ENCODE measurements at regions not wholly inside any gene's neighbourhood (a gene's known extent, or its start where the extent isn't known, plus 50 kb on each side); places are given as distances from the start of the nearest gene placed in this dataset.

DNA sequence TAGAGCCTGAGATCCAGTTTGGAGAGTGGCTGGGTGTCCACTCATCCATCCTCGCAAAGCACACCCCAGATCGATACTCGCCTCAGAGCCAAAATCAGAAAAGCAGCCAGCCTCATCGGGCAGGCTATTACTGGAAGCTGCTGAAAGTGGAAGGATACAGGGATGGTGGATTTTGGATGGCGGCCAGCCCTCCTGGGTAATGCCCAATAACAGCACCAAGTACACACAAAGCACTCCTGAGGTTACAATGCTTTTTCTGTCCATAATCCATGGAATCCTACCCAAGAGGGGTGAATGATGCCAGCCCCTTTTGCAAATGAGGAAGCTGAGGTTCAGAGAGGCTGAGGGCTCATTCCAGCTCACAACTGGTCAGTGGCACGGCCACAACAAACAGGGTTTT is 93.1 kb upstream of the SLC6A11 start:
- H3K9me3 Mint-ChIP-seq (ENCODE audit: unreplicated experiment), result no peaks in the 10 kb centered on the region
- H3K36me3 Mint-ChIP-seq (ENCODE audit: low read depth, unreplicated experiment), result no peaks in the 10 kb centered on the region
- peaks cover 3% of the 10 kb centered on the region for H3K4me1 Mint-ChIP-seq (ENCODE audit: unreplicated experiment)
- TF ChIP-seq, protein P1, sequence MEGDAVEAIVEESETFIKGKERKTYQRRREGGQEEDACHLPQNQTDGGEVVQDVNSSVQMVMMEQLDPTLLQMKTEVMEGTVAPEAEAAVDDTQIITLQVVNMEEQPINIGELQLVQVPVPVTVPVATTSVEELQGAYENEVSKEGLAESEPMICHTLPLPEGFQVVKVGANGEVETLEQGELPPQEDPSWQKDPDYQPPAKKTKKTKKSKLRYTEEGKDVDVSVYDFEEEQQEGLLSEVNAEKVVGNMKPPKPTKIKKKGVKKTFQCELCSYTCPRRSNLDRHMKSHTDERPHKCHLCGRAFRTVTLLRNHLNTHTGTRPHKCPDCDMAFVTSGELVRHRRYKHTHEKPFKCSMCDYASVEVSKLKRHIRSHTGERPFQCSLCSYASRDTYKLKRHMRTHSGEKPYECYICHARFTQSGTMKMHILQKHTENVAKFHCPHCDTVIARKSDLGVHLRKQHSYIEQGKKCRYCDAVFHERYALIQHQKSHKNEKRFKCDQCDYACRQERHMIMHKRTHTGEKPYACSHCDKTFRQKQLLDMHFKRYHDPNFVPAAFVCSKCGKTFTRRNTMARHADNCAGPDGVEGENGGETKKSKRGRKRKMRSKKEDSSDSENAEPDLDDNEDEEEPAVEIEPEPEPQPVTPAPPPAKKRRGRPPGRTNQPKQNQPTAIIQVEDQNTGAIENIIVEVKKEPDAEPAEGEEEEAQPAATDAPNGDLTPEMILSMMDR (IDR thresholded peaks at IDR 0.05; ENCODE audit: unreplicated experiment), result no peak
- H3K4me3 Mint-ChIP-seq (ENCODE audit: unreplicated experiment), result no peak overlapping the region
- no peak for DNase-seq (ENCODE audit: low spot score)
- no peak overlapping the region for H3K27ac Mint-ChIP-seq (ENCODE audit: unreplicated experiment)
- peaks cover 1% of the 10 kb centered on the region for H3K27me3 Mint-ChIP-seq (ENCODE audit: unreplicated experiment)

DNA sequence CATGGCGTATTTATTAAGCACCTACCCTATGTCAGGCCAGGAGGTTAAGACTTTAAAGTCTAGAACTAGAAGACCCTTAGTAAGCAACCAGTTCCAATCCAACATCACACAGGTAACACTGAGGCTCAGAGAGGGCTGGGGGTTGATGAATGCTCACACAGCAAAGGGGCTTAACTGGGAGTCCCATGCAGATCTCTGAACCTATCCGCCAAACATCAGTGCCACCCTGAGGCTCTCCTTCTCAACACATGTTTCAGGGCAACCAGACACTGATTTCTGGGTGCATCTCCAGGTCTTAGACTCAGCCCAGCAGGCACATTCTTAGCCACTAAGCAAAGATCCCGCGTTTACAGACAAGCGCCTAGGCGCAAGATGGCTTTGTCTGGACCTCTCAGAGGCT is 92.0 kb upstream of the SLC6A11 start:
- no peak for DNase-seq (ENCODE audit: low spot score)
- H3K4me3 Mint-ChIP-seq (ENCODE audit: unreplicated experiment), result no peak overlapping the region
- TF ChIP-seq, protein P1 (IDR thresholded peaks at IDR 0.05; ENCODE audit: unreplicated experiment), result no peak
- H3K27ac Mint-ChIP-seq (ENCODE audit: unreplicated experiment), result no peak overlapping the region
- peaks cover 4% of the 10 kb centered on the region for H3K4me1 Mint-ChIP-seq (ENCODE audit: unreplicated experiment)
- H3K36me3 Mint-ChIP-seq (ENCODE audit: low read depth, unreplicated experiment), result no peaks in the 10 kb centered on the region
- H3K27me3 Mint-ChIP-seq (ENCODE audit: unreplicated experiment), result peaks cover 2% of the 10 kb centered on the region
- no peaks in the 10 kb centered on the region for H3K9me3 Mint-ChIP-seq (ENCODE audit: unreplicated experiment)

DNA sequence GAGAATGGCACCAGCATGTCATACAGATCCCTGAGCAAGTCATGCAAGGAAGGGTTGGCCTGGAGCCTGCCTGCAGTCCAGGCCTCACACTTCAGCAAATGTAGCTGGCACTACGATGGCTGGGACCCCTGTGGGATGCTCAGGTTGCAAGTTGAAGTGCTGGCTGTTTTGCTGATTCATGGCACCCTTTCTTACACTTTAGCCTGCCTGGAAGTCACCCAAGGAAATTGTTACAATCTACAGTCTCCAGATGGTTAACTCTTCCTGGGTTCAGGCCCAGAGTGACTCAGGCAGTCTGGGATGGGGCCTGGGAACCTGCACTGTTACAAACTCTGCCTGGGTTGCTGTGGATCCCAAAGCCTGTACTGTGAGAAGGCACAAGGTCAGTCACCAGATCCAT is 91.0 kb upstream of the SLC6A11 start:
- H3K27me3 Mint-ChIP-seq (ENCODE audit: unreplicated experiment), result peaks cover 3% of the 10 kb centered on the region
- H3K4me3 Mint-ChIP-seq (ENCODE audit: unreplicated experiment), result no peak overlapping the region
- no peaks in the 10 kb centered on the region for H3K9me3 Mint-ChIP-seq (ENCODE audit: unreplicated experiment)
- no peaks in the 10 kb centered on the region for H3K36me3 Mint-ChIP-seq (ENCODE audit: low read depth, unreplicated experiment)
- no peak overlapping the region for H3K27ac Mint-ChIP-seq (ENCODE audit: unreplicated experiment)
- TF ChIP-seq, protein P1 (IDR thresholded peaks at IDR 0.05; ENCODE audit: unreplicated experiment), result no peak
- no peak for DNase-seq (ENCODE audit: low spot score)
- H3K4me1 Mint-ChIP-seq (ENCODE audit: unreplicated experiment), result peaks cover 9% of the 10 kb centered on the region

DNA sequence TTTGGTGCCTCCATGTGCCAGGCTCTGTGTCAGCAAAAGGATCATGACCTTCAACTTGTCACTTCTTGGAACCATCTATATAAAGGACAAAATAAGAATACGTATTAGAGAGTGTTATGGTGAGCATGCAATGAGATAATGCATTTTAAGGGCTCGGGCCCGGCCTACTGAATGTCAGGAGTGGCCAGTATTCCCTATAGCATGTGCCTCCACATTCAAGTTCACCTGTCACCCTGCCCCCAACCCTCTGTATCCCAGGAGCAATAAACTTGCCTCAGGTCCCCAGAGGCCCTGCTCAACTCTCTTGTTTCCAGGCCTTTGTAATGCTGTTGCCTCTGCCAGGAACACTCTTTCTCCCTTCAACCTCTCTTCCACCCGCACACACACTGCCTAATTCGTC is 90.2 kb upstream of the SLC6A11 start:
- no peak for DNase-seq (ENCODE audit: low spot score)
- H3K27ac Mint-ChIP-seq (ENCODE audit: unreplicated experiment), result no peak overlapping the region
- no peaks in the 10 kb centered on the region for H3K36me3 Mint-ChIP-seq (ENCODE audit: low read depth, unreplicated experiment)
- peaks cover 3% of the 10 kb centered on the region for H3K27me3 Mint-ChIP-seq (ENCODE audit: unreplicated experiment)
- H3K9me3 Mint-ChIP-seq (ENCODE audit: unreplicated experiment), result no peaks in the 10 kb centered on the region
- H3K4me3 Mint-ChIP-seq (ENCODE audit: unreplicated experiment), result no peak overlapping the region
- H3K4me1 Mint-ChIP-seq (ENCODE audit: unreplicated experiment), result peaks cover 9% of the 10 kb centered on the region
- TF ChIP-seq, protein P1 (IDR thresholded peaks at IDR 0.05; ENCODE audit: unreplicated experiment), result no peak

DNA sequence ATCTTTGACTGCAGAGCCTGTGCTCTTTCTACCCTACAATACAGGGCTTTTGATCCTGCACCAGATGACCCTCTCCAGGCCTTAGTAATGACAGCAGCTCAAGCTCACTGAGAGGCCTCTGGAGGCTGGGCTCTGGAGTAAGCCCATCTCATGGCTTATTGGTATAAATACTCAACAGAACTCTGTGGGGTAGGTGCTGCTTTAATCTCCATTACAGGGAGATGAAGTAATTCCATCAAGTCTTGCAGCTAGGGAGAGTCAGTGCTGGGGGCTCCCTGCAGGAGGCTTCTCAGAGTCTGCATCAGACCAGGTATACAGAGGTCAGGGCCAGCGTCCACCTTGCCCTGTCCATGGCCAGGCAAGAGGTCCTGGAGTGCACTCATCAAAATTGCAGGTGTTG is 89.2 kb upstream of the SLC6A11 start:
- no peak for DNase-seq (ENCODE audit: low spot score)
- Mint-ChIP-seq H3K9me3 (ENCODE audit: unreplicated experiment) (no peaks in the 10 kb centered on the region), H3K36me3 (ENCODE audit: low read depth, unreplicated experiment) (no peaks in the 10 kb centered on the region), H3K4me1 (ENCODE audit: unreplicated experiment) (peaks cover 9% of the 10 kb centered on the region), H3K4me3 (ENCODE audit: unreplicated experiment) (no peak overlapping the region), H3K27ac (ENCODE audit: unreplicated experiment) (no peak overlapping the region), H3K27me3 (ENCODE audit: unreplicated experiment) (peaks cover 3% of the 10 kb centered on the region)
- TF ChIP-seq, protein P1 (IDR thresholded peaks at IDR 0.05; ENCODE audit: unreplicated experiment), result no peak

Measured in endothelial cell (in vitro differentiated cells).